ENCODE measurements at regions not wholly inside any gene's neighbourhood (a gene's known extent, or its start where the extent isn't known, plus 50 kb on each side); places are given as distances from the start of the nearest gene placed in this dataset.
"Not testable (repeated sequence)": the region's sequence is repeated elsewhere in the genome, so short reads cannot be mapped to it uniquely, and the experiment has no call there.

- no peak overlapping the region for H3K4me3 ChIP-seq (ENCODE audit: low read depth, low read length)
Measured at GRCh38 chr16:65716737-65717700, 595.2 kb upstream of the CDH11 start.

DNA sequence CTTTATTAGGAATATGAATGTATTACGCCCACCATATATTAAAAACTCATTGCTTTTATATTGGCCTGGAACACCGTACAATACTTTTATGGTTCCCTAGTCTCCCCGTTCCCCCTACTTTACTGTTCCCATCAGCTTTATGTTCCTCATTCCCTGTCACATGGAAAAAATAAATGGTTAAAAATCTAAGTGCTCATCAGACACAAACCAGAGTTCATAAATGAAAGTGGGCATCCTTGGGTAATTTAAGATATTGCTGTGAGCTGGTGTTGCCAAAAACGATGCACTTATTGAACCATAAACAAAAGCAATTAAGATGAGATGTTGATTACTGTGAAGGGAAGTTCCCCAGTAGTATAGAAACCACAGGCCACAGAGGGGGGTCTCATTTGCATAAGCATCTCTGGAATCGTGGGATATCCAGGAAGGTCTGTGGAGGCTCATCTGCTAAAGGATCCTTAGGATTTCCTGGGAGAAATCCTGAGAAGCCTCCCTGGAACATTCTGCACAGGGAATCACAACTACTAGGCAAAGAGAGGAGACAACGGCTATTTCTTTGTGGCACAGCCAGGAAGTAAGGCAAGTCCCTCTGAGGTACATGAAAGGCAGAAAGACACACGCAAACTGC lies 591.4 kb upstream of the CDH11 start:
- H3K4me3 ChIP-seq (ENCODE audit: low read depth, low read length), result no peak overlapping the region

DNA sequence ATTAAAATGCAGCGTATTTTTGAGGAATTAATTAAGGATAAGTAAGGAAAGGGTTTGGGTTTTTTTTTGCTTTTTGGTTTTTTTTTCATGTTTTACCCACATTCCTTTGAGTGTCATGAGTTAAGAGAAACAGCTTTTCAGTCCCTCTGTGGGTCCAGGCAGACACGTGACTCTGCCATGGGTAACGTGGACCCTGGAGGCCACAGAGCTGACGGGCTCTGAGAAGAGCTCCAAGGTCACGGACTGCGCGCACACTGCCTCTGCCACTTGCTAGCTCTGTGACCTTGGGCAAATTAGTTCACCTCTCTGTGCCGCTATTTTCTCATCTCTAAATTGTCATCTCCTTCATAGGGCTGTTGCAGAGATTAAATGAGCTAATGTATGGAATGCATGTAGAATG lies 588.2 kb upstream of the CDH11 start:
- H3K4me3 ChIP-seq (ENCODE audit: low read depth, low read length), result no peak overlapping the region

- H3K4me3 ChIP-seq (ENCODE audit: low read depth, low read length), result no peak overlapping the region
Measured at GRCh38 chr16:65704866-65705265, 583.0 kb upstream of the CDH11 start.

GRCh38 chr16:65702707-65703402 lies 581.0 kb upstream of the CDH11 start:
- no peak overlapping the region for H3K4me3 ChIP-seq (ENCODE audit: low read depth, low read length)

DNA sequence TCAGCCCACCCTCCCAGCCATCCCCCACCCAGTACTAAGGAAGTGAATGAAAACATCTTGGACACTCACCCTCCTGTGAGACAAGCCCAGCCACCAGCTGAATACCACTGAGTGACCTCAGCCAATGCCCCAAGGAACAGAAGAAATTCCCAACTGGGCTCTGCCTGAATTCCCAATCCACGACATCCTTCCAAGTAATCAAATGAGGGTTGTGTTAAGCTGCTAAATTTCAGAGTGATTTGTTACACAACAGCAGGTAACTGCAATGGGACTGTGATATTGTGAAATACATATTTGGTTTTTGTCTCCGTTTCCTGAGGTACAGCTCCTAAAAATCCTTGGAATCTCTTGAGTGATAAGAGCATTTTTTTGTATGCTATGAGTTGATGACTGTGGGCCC lies 578.7 kb upstream of the CDH11 start:
- no peak overlapping the region for H3K4me3 ChIP-seq (ENCODE audit: low read depth, low read length)

DNA sequence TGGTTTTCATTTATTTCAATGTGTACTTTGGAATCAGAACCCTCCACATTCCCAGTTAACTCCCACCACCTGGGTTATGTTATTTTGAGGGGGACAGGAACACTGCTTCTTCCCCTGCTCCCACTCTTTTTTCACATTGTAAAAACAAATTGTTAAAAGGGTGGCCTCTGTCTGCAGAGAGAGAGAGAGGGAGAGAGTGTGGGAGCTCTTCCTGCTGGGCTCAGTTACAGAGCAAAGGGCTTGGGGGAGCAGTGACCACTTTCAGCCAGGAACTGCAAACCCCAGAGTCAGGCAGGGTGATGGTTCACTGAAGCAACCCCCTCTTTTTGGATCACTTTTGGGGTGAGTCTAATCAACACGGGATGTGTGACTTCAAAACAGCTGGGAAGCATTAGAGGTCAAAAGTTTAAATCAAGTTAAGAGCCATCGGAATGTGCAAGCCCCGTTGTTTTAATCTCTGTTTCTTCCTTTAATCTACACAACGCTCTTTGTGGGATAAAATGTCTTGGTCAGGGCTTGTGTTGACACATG lies 577.0 kb upstream of the CDH11 start:
- H3K4me3 ChIP-seq (ENCODE audit: low read depth, low read length), result no peak overlapping the region

GRCh38 chr16:65697521-65697920 lies 575.7 kb upstream of the CDH11 start:
- H3K4me3 ChIP-seq (ENCODE audit: low read depth, low read length), result no peak overlapping the region

- no peak overlapping the region for H3K4me3 ChIP-seq (ENCODE audit: low read depth, low read length)
Measured at GRCh38 chr16:65697065-65697464, 575.2 kb upstream of the CDH11 start.

GRCh38 chr16:65691846-65692245 lies 570.0 kb upstream of the CDH11 start:
- H3K4me3 ChIP-seq (ENCODE audit: low read depth, low read length), result not testable (repeated sequence)

DNA sequence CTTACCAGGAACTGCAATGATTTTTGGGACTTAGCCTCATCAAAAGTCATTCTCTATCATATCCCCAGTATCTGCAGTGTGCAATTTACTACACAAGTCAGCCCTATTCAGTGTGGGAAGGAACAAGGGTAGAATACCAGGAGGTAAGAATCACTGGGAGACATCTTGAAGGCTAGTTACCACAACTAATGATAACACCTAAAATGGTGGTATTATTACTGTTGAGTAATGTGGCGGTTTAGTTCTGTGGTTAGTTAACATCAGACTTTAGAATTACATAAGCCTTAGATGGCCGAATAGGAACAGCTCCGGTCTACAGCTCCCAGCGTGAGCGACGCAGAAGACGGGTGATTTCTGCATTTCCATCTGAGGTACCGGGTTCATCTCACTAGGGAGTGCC lies 567.9 kb upstream of the CDH11 start:
- H3K4me3 ChIP-seq (ENCODE audit: low read depth, low read length), result no peak overlapping the region

GRCh38 chr16:65688301-65688700 lies 566.4 kb upstream of the CDH11 start:
- no peak overlapping the region for H3K4me3 ChIP-seq (ENCODE audit: low read depth, low read length)

GRCh38 chr16:65684230-65684629 lies 562.4 kb upstream of the CDH11 start:
- no peak overlapping the region for H3K4me3 ChIP-seq (ENCODE audit: low read depth, low read length)

- H3K4me3 ChIP-seq (ENCODE audit: low read depth, low read length), result no peak overlapping the region
Measured at GRCh38 chr16:65681406-65681805, 559.5 kb upstream of the CDH11 start.

GRCh38 chr16:65679785-65680184 lies 557.9 kb upstream of the CDH11 start:
- H3K4me3 ChIP-seq (ENCODE audit: low read depth, low read length), result no peak overlapping the region

DNA sequence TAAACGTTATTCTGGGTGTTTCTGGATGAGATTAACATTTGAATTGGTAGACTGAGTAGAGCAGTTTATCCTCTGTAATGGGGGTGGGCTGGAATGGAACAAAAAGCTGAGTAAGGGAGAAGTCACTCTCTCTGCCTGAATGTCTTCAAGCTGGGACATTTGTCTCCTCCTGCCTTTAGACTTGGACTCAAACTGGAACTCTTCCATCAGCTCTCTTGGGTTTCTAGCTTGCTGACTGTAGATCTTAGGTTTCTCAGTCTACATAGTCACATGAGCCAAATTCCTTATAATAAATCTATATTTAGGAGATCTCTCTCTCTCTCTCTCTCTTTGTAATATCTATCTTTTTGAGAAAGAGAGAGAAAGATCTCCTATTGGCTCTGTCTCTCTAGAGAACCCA lies 553.3 kb upstream of the CDH11 start:
- no peak overlapping the region for H3K4me3 ChIP-seq (ENCODE audit: low read depth, low read length)

DNA sequence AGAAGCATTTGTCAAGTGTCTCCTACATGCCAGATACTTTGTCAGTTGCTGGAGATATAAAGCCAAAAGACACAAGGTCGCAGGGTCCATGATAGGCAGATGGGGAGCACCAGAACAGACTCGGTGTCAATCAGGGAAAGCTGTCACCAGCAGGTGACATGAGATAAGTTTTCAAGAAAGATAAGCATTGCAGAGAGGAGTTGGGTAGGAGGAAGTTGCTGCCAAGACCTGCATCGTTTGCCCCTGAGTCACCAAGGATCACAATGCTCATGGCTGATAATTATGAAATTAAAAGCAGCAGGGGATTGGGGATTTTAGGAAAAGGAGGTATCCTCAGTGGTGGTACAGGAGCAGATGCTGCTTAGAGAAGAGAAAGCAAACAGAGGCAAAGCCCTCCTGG lies 551.1 kb upstream of the CDH11 start:
- H3K4me3 ChIP-seq (ENCODE audit: low read depth, low read length), result no peak overlapping the region

GRCh38 chr16:65671071-65671470 lies 549.2 kb upstream of the CDH11 start:
- H3K4me3 ChIP-seq (ENCODE audit: low read depth, low read length), result no peak overlapping the region

DNA sequence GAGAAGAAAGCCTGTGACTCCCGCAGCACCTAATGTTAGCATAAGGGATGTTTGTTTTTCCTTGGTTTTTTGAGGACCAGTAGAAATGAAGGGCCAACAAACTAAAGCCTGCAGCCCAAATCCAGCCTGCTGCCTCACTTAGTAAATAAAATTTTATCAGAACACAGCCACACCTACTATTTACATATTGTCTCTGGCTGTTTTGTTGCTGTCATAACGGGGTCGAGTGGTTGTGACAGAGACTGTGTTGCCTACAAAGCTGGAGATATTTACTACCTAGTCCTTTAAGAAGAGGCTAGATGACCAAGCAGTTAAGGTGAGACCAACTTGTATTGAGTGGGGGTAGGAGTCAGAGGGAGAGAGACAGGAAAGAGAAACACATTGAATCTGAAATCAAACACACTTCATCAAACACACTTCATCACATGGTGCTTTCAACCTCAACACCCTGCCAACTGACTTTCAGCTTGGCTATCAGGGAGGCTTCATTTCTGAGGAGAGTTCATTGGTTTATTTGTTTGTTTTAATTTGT lies 546.3 kb upstream of the CDH11 start:
- no peak overlapping the region for H3K4me3 ChIP-seq (ENCODE audit: low read depth, low read length)

DNA sequence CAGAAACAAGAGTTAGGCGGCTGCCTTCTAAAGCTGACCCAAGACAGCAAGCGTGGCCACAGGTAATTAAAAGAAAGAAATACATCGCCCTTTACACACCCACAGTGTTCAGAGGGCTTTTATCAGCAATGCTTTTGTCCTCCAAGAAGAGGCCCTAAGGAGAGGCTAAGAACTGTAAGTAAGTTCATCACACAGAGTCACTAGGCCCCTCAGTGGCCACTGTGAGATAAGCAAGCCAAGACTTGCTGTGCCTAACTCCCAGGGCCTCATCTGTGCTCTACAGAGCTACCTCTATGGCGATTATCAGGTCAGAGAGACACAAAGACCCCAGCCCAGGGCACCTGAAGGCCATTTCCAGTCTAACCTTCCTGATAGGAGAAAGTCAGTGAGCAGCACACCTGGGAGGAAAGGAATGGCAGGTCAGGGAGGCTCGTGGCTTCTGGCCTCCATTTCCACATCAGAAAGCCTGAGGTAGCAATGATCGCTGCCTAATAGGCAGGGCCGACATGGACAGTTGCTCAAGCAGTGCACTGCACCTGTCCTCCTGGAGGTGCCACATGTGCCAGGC lies 545.2 kb upstream of the CDH11 start:
- no peak overlapping the region for H3K4me3 ChIP-seq (ENCODE audit: low read depth, low read length)
